ENCODE measurements at regions not wholly inside any gene's neighbourhood (a gene's known extent, or its start where the extent isn't known, plus 50 kb on each side); places are given as distances from the start of the nearest gene placed in this dataset.

DNA sequence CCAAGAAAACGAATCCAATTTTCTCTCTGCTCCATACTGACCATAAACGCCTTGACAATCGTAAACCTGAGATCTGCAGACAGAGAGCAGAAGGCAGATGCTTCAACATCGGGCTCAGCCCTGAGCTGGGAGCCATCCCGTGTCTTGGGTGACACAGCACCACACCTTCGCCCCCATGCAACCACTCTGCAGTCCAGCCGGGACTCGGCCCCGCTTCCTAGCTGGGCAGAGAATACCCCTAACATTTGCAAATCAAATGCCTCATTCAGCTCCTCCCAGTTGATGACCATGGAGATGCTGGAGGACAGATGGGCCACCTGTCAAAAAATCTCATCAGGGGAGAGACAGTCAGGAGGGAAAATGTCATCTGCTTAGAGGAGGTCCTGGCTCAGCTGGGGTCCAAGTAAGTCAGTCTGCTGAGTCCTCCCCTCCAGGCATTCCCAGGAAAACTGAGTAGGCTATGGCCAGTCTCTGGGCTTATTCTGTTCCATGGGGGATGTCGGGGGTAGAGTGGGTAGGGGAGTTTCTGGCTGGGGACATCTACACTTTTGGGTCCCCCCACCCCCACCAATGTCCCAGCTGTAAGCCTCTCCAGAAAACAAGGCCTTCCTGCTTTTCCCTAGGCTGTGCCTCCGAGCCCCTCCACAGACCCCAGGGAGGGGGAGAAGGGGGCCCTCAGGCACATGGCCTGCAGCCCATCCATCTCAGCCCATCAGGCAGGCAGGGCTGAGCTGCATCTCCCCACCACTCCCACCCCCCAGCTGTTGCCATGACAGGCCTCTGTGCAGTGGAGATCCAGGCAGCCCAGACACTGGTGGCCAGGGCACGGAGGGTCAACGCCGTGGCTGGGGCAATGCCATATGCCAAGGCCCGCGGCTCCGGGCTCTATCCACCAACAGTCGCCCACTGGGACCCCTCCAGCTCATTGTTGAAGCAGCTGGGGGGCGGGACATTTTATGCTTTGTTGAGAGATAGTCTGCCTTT, 158.6 kb downstream of the AXIN2 start:
- H3K4me3 ChIP-seq: no peak overlapping the region
- DNase-seq (ENCODE audit: low spot score): no peak
- TF ChIP-seq, protein P1, sequence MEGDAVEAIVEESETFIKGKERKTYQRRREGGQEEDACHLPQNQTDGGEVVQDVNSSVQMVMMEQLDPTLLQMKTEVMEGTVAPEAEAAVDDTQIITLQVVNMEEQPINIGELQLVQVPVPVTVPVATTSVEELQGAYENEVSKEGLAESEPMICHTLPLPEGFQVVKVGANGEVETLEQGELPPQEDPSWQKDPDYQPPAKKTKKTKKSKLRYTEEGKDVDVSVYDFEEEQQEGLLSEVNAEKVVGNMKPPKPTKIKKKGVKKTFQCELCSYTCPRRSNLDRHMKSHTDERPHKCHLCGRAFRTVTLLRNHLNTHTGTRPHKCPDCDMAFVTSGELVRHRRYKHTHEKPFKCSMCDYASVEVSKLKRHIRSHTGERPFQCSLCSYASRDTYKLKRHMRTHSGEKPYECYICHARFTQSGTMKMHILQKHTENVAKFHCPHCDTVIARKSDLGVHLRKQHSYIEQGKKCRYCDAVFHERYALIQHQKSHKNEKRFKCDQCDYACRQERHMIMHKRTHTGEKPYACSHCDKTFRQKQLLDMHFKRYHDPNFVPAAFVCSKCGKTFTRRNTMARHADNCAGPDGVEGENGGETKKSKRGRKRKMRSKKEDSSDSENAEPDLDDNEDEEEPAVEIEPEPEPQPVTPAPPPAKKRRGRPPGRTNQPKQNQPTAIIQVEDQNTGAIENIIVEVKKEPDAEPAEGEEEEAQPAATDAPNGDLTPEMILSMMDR (IDR thresholded peaks at IDR 0.05): no peak
- no peak overlapping the region for H3K27ac ChIP-seq

DNA sequence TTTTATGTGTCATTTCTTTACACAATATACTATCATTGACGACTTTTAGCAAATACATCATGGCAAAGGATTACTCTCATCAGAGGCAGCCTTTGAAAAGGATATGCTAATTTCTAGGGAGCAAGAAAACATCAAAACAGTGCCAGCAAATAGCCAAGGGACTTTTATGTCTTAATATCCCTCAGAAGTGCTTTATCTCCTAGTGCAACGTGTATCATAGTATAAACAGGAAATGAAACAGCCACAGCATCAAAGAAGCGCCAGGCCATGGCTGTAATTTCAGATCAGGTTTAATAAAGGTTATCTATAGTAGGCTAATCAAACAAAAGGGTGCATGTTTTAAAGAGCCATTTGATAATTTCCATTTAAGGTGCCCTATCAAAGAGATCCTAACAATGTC, 159.9 kb downstream of the AXIN2 start:
- TF ChIP-seq, protein P1 (IDR thresholded peaks at IDR 0.05): no peak
- DNase-seq (ENCODE audit: low spot score): no peak
- no peak overlapping the region for H3K27ac ChIP-seq
- no peak overlapping the region for H3K4me3 ChIP-seq

DNA sequence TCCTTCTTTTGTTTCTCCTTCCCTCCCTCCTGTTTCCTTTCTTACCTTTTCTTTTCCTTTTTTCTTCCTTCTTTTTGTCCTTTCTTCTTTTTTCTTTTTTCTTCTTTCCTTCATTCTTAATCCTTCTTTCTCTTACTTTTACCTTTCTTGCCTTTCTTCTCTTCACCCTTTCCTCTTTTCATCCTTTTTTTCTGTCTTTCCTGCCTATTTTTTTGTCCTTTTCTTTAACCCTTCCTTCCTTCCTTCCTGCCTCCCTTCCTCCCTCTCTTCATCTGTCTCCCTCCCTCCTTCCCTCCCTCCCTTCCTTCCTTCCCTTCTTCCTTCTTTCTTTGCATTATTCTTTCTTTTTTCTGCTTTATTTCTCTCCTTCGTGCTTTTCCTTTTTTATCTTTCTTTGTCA, 160.7 kb downstream of the AXIN2 start:
- TF ChIP-seq, protein P1 (IDR thresholded peaks at IDR 0.05): no peak
- no peak overlapping the region for H3K27ac ChIP-seq
- DNase-seq (ENCODE audit: low spot score): no peak
- no peak overlapping the region for H3K4me3 ChIP-seq

DNA sequence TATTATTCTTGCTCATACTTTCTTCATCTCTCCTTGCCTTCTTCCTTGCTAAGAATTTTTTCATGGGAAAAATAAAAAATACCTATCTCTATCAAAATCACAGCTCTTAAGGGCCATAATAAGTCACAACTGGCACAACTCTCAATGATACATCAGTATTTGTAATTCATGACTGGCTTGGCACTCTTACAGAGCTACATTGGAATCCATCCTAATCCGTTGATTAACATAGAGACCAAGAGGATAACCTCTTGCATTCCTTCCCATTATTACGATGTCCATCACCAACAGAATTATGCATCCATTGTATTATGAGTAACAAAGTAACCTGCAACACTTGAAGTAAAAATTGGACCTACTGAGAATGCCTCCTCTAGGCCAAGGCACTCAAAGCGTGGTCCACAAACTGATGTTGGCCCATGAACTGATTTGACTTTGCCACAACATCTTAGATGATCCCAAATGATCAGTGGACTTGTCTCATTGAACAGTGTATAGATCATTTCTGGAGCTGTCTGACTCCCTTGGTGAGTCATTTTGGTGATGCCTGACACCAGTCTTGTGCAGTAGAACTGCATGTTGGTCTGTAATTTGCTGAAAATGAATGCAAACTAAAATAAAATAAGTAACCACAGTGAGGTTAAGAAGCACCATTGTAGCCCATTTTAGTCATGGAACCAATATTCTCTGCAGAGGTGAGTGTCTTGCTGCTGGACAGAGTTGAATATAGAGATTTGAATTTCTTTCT, 163.2 kb downstream of the AXIN2 start:
- H3K27ac ChIP-seq: no peak overlapping the region
- TF ChIP-seq, protein P1 (IDR thresholded peaks at IDR 0.05): no peak
- no peak overlapping the region for H3K4me3 ChIP-seq
- no peak for DNase-seq (ENCODE audit: low spot score)

DNA sequence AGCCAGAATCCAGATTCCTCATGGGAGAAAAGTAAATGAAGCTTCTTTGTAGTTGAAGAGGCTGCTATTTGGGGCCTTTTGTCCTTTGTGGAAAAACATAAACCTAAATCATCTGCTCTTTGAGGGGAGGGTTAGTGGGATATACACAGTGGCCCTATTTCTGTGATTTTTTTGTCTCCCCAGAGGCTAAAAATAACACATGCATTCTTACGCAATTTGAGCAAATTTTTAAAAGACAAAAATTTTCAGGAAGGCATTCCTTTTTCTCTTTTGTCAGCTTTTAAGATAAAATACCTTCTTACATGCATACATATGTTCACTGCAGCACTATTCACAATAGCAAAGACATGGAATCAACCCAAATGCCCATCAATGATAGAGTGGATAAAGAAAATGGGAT, 165.5 kb downstream of the AXIN2 start:
- no peak for DNase-seq (ENCODE audit: low spot score)
- TF ChIP-seq, protein P1 (IDR thresholded peaks at IDR 0.05): no peak
- Histone ChIP-seq H3K4me3 (no peak overlapping the region), H3K27ac (no peak overlapping the region)

DNA sequence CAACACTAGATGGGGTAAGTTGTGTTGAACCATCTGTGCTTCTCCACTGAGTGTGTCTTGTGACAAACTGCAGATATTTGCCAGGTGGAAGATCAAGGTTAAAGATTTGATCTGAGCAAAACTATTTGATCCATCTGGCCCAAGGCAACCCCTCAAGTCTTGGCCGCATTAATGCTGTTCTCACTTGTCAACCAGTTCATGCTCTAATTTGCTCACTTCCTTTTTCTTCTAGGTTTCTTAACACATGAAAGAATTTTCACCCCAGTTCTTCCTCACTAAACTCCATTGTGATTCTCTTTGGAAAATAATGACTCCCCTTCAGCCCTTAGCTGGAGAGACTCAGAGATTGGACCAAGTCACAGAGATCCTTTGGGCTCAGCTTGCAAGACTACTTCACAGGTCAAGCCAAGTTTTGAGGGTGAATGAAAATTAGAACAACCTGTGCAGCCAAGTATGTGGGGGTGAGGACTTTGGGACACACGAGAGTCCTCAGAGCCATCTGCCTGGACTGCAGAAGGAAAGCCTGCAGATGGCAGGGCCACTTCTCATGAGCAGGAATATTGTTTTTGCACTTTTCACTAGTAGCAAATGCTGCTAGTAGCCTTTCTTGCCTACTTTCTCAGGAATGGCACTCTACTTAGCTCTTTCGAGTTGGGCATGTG, 166.5 kb downstream of the AXIN2 start:
- TF ChIP-seq, protein P1 (IDR thresholded peaks at IDR 0.05): no peak
- H3K27ac ChIP-seq: no peak overlapping the region
- no peak for DNase-seq (ENCODE audit: low spot score)
- H3K4me3 ChIP-seq: no peak overlapping the region
